GM06990 (cell line): ENCODE measurements at regions not wholly inside any gene's neighbourhood (a gene's known extent, or its start where the extent isn't known, plus 50 kb on each side); places are given as distances from the start of the nearest gene placed in this dataset.

Source experiments
- DNase-seq: peaks from one replicate; pipeline ENCODE4 v3.0.0-alpha.2; 2011; ENCODE audit not compliant: insufficient read length; ENCODE audit errors: extremely low read depth
- H3K27me3 ChIP-seq: replicated peaks from 2 replicates; pipeline ENCODE4 v1.6.0; 2011; ENCODE audit warnings: low read length; ENCODE audit not compliant: control insufficient read depth, insufficient read depth
- H3K36me3 ChIP-seq: 2 replicates; pipeline ENCODE4 v1.5.1; 2011; ENCODE audit warnings: low read length; ENCODE audit not compliant: control insufficient read depth, insufficient read depth
- H3K4me3 ChIP-seq: replicated peaks from 2 replicates; pipeline ENCODE4 v1.5.1; 2011; ENCODE audit warnings: low read depth, mild to moderate bottlenecking, control low read depth, low read length
- TF ChIP-seq, protein P1 (sequence below): IDR thresholded peaks from 2 replicates; pipeline ENCODE4 v1.5.1; 2011; ENCODE audit warnings: low read length, control low read depth, mild to moderate bottlenecking, inconsistent platforms; ENCODE audit not compliant: insufficient read depth, poor library complexity, severe bottlenecking

GRCh38 chr10:123571978-123572377 lies 94.2 kb upstream of the GPR26 start:
- Histone ChIP-seq H3K36me3 (no peaks in the 10 kb centered on the region), H3K27me3 (no peaks in the 10 kb centered on the region; the same call in none of the 2 replicates), H3K4me3 (no peak overlapping the region)
- no peak for DNase-seq
- TF ChIP-seq, protein P1, sequence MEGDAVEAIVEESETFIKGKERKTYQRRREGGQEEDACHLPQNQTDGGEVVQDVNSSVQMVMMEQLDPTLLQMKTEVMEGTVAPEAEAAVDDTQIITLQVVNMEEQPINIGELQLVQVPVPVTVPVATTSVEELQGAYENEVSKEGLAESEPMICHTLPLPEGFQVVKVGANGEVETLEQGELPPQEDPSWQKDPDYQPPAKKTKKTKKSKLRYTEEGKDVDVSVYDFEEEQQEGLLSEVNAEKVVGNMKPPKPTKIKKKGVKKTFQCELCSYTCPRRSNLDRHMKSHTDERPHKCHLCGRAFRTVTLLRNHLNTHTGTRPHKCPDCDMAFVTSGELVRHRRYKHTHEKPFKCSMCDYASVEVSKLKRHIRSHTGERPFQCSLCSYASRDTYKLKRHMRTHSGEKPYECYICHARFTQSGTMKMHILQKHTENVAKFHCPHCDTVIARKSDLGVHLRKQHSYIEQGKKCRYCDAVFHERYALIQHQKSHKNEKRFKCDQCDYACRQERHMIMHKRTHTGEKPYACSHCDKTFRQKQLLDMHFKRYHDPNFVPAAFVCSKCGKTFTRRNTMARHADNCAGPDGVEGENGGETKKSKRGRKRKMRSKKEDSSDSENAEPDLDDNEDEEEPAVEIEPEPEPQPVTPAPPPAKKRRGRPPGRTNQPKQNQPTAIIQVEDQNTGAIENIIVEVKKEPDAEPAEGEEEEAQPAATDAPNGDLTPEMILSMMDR: peak; percentile 1

DNA sequence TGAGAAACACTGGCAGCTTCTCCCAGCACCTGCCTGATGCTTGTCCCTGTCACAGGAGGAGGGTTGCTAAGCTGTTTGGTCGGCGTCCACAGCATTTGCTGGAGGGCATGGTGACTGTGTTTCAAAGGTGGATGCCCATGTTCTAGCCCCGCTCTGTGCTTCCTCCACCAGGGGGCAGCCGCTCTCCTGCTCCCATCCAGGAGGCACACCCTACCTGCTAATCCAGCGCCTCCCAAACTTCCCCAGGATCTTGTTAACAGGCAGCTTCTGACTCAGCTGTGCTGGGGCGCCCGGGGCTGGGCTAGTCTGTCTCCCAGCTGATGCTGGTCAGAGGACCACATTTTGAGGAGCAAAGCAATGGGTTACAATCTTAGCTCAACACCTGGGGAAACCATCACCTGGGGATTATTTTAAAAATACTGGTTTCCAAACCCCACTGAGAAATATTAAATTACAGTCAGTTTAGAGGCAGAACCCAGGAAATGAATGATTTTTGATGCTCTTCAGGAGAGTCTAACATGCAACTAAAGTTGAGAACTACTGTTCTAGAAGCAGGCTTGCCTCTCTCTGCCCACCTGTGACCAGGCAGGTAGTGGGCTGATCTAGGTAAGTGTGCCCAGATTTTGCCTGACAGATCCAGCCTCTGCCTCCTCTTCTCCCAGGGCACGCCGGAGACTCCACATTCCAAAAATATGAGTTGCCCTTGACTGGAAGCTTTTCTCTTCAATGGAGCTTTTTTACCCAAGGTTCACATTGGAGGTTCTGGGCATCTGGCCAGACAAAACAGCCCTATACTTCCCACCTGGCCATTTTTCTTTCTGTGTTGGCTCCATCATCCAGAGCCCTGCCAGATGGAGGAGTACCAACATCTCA lies 92.7 kb upstream of the GPR26 start:
- H3K27me3 ChIP-seq: peaks cover 1% of the 10 kb centered on the region
- no peaks in the 10 kb centered on the region for H3K36me3 ChIP-seq
- H3K4me3 ChIP-seq: no peak overlapping the region
- DNase-seq: no peak
- TF ChIP-seq, protein P1: peak; percentile 92

DNA sequence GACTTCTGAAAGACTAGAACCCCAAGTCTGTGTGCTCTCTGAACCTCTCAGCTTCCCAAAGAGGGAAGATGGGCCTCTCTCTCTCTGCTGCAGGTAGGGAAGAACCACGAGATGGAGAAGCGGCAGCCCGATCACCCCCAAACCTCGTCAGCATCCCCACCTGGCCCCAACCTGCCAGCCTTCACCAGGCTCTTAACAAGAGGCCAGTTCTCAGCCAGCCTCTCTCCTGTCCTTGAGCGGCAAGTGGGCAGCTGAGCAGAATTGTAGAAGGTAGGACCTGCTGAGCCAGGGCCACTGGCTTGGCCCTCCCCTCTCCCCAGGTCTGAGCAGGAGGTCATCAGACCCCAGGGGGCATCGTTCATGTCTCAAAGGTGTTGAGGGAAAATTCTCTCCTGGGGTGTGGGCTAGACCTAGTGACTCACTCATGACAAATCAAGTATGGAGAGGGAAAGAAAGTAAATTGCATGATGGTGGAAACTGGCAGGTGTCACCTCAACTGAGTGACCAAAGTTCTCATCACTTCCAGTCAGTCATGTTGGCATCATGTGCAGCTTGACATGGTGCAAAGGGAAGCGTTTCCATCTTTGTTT lies 92.0 kb upstream of the GPR26 start:
- peaks cover 2% of the 10 kb centered on the region for H3K27me3 ChIP-seq
- DNase-seq: no peak
- TF ChIP-seq, protein P1: no peak
- no peaks in the 10 kb centered on the region for H3K36me3 ChIP-seq
- no peak overlapping the region for H3K4me3 ChIP-seq

DNA sequence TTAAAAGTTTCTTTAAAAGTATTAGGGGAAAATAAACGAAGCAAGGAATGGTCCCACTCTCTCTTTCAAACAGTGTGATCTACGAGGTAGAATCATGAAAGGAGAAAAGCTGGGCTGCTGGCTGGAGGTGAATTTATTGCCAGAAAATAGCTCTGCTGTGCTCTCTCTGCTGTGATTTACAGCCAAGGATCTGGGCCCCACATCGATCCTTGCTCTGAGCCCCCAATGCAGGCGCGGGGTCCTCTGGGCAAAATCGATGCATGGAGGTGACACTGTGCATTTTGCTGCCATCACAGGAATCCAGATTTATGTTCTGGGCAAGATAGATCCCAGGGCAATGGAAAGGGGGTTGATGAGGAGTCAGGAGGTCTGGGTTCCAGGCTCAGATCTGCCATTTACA lies 91.0 kb upstream of the GPR26 start:
- Histone ChIP-seq H3K36me3 (no peaks in the 10 kb centered on the region), H3K27me3 (peaks cover 2% of the 10 kb centered on the region), H3K4me3 (no peak overlapping the region)
- no peak for DNase-seq
- TF ChIP-seq, protein P1: no peak

DNA sequence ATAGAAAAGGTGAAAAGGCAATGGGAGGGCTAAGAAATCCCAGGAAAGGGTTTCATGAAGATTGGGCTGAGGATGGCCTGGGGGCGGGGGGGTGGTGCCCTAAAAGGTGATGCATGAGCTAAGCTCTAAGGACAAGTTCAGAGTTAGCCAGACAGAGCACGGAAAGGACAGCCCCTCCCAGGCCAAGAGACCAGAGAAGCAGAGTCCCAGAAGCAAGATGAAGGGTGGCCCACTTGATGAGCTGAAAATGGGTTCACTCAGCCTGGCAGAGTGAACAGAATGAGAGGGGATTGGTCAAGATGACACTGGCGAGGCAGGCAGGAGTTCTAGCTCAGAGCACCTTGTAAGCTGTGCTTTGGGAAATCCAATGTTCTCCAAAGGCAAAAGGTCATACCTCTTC lies 89.4 kb upstream of the GPR26 start:
- TF ChIP-seq, protein P1: no peak
- Histone ChIP-seq H3K27me3 (peaks cover 2% of the 10 kb centered on the region), H3K4me3 (no peak overlapping the region), H3K36me3 (no peaks in the 10 kb centered on the region)
- no peak for DNase-seq
